Stomach (tissue), 8 donors: ENCODE measurements at regions not wholly inside any gene's neighbourhood (a gene's known extent, or its start where the extent isn't known, plus 50 kb on each side); places are given as distances from the start of the nearest gene placed in this dataset.
A peak's percentile ranks its signal among the peaks of the same experiment; 100 is the strongest.
"Not testable (repeated sequence)": the region's sequence is repeated elsewhere in the genome, so short reads cannot be mapped to it uniquely, and the experiment has no call there.

ENCODE experiments used
- DNase-seq, 2 donors: peaks; one replicate each; pipeline versions ENCODE4 v3.0.0 to v3.0.0-alpha.2; 2013 to 2019
- H3K27ac ChIP-seq, 5 donors: fragments of 200-600 bp in 4 of 5; sonication (generic) in 4 of 5; one replicate each; pipeline ENCODE4 v1.5.1; 2013 to 2019; ENCODE audit warnings: mild to moderate bottlenecking in 1 of 5, moderate library complexity in 1 of 5
- H3K27me3 ChIP-seq, 3 donors: fragments of 200-600 bp; sonication (generic); one replicate each; pipeline ENCODE4 v1.5.1; 2017 to 2019; ENCODE audit warnings: mixed run types in 1 of 3
- H3K36me3 ChIP-seq, 4 donors: fragments of 200-600 bp; sonication (generic); 1 replicate in 3 of 4; 2 replicates in 1 of 4; pipeline ENCODE4 v1.5.1; 2016 to 2019
- H3K4me1 ChIP-seq, 4 donors: fragments of 200-600 bp; sonication (generic); one replicate each; pipeline ENCODE4 v1.5.1; 2016 to 2019
- H3K4me3 ChIP-seq, 4 donors: fragments of 200-600 bp; sonication (generic) in 3 of 4; one replicate each; pipeline ENCODE4 v1.5.1; 2016 to 2019; ENCODE audit warnings: mild to moderate bottlenecking in 1 of 4
- H3K9me3 ChIP-seq, 4 donors: fragments of 200-600 bp; sonication (generic); one replicate each; pipeline ENCODE4 v1.5.1; 2016 to 2019
- EP300 ChIP-seq: sonication (generic); formaldehyde crosslinking; IDR thresholded peaks from one replicate; pipeline ENCODE4 v1.6.1; 2017; ENCODE audit warnings: antibody characterized with exemption
- POLR2A ChIP-seq, 4 donors: fragments of 450-650 bp; IDR thresholded peaks; one replicate each; pipeline ENCODE4 v1.6.1; 2016; ENCODE audit warnings: antibody characterized with exemption in 4 of 4, control low read depth in 2 of 4, mild to moderate bottlenecking in 1 of 4, moderate library complexity in 1 of 4
- POLR2AphosphoS5 ChIP-seq, 3 donors: sonication (generic); formaldehyde crosslinking; IDR thresholded peaks; one replicate each; pipeline ENCODE4 v1.6.1; 2016; ENCODE audit warnings: antibody characterized with exemption in 3 of 3
- WGBS, 5 donors: extraction: QIAGEN DNeasy Blood & Tissue Kit in 3 of 5; methylation state at CpG; one replicate each; pipeline versions ENCODE4 v1.1.5 to v1.1.7; 2013 to 2018; 5-methylcytosine and 5-hydroxymethylcytosine counted together
- intact Hi-C: fragments of 100-400 bp; cut with DNase I; formaldehyde crosslinking; loops from one replicate; pipeline ENCODE4 v1.15.1; 2023; ENCODE audit warnings: low total_unique reads
- TF ChIP-seq, protein P1 (sequence below), 7 experiments: fragments of 450-650 bp in 4 of 7; fragments of 200-600 bp in 3 of 7; sonication (generic) in 3 of 7; IDR thresholded peaks; one replicate each; pipeline ENCODE4 v1.5.1; 2016 to 2019; ENCODE audit warnings: antibody characterized with exemption in 7 of 7, control low read depth in 2 of 7, mild to moderate bottlenecking in 1 of 7
- donor health status: healthy with polysubstance abuse.
- donor health status: Bipolar disorder and iron deficiency.
- donor health status: healthy.

- TF ChIP-seq, protein P1, sequence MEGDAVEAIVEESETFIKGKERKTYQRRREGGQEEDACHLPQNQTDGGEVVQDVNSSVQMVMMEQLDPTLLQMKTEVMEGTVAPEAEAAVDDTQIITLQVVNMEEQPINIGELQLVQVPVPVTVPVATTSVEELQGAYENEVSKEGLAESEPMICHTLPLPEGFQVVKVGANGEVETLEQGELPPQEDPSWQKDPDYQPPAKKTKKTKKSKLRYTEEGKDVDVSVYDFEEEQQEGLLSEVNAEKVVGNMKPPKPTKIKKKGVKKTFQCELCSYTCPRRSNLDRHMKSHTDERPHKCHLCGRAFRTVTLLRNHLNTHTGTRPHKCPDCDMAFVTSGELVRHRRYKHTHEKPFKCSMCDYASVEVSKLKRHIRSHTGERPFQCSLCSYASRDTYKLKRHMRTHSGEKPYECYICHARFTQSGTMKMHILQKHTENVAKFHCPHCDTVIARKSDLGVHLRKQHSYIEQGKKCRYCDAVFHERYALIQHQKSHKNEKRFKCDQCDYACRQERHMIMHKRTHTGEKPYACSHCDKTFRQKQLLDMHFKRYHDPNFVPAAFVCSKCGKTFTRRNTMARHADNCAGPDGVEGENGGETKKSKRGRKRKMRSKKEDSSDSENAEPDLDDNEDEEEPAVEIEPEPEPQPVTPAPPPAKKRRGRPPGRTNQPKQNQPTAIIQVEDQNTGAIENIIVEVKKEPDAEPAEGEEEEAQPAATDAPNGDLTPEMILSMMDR (IDR thresholded peaks at IDR 0.05): no peak
- TF ChIP-seq POLR2A (IDR thresholded peaks at IDR 0.05) (no peak), POLR2AphosphoS5 (IDR thresholded peaks at IDR 0.05) (no peak), EP300 (no peak)
- intact Hi-C loops: no loop called here
- Histone ChIP-seq H3K36me3 (no peaks in the 10 kb centered on the region), H3K9me3 (no peaks in the 10 kb centered on the region), H3K27me3 (no peaks in the 10 kb centered on the region), H3K4me3 (no peak overlapping the region), H3K4me1 (no peaks in the 10 kb centered on the region), H3K27ac (no peak overlapping the region)
- WGBS, 5 donors: 87 to 100% (median 100%) methylated on average over 1 of the region's 1 CpG
- no peak for DNase-seq
Measured at GRCh38 chr14:58774531-58774930, 136.8 kb downstream of the DACT1 start.

GRCh38 chr14:58775130-58775529, 137.4 kb downstream of the DACT1 start:
- DNase-seq, H3K4me1 ChIP-seq, H3K27me3 ChIP-seq, intact Hi-C loops, H3K36me3 ChIP-seq, H3K9me3 ChIP-seq, H3K4me3 ChIP-seq, H3K27ac ChIP-seq: not testable (repeated sequence)
- 82 to 92% (median 85%) methylated on average over 4 of the region's 4 CpGs for WGBS, 5 donors

DNA sequence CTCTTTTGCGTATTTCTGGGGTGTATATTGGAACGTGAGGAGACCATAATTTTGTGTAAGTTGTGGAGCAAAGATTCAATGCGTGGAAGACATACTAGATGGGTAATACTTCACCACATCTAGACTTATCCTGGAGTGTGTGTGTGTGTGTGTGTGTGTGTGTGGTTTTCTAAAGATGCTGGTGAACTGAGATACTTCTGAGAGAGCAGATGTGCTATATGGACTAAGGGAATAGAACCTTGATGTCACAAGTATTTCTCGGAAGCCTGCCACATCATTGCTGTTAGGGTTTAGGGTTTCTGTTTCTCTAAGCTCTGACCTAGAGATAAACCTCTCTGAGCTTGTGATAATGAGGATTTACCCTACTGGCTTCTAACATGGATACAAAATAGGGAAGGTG, 138.8 kb downstream of the DACT1 start:
- DNase-seq: no peak
- H3K4me1 ChIP-seq: no peaks in the 10 kb centered on the region
- intact Hi-C loops: no loop called here
- no peaks in the 10 kb centered on the region for H3K27me3 ChIP-seq
- H3K9me3 ChIP-seq: no peaks in the 10 kb centered on the region
- 88 to 96% (median 90%) methylated on average over 4 of the region's 4 CpGs for WGBS, 5 donors
- no peak for TF ChIP-seq POLR2AphosphoS5 (IDR thresholded peaks at IDR 0.05)
- no peak for TF ChIP-seq POLR2A (IDR thresholded peaks at IDR 0.05)
- no peak for TF ChIP-seq EP300
- TF ChIP-seq, protein P1 (IDR thresholded peaks at IDR 0.05): no peak
- no peak overlapping the region for H3K4me3 ChIP-seq
- no peak overlapping the region for H3K27ac ChIP-seq
- no peaks in the 10 kb centered on the region for H3K36me3 ChIP-seq

DNA sequence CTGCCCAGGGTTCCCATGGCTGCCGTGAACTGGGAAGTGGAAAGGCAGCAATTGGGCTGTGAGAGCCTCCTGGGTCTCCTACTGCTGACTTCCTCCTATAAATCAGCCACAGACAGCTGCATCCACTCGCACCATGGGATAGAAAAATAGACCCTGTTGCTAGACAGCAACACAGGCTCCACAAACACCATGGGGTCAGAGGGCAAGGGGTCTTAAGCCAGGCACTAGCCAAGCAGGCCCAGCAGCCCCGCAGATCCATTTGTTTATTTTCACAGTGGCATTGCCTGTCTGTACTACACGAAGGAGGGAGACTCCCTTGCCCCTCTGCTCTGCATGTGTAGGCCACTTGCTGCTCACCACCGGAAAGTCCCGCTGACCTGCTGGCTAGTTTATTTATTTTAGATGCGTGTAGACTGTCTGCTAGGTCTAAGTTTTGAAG, 139.8 kb downstream of the DACT1 start:
- intact Hi-C loops: no loop called here
- TF ChIP-seq, protein P1 (IDR thresholded peaks at IDR 0.05): no peak
- no peak for TF ChIP-seq EP300
- TF ChIP-seq POLR2A (IDR thresholded peaks at IDR 0.05): no peak
- no peak for TF ChIP-seq POLR2AphosphoS5 (IDR thresholded peaks at IDR 0.05)
- DNase-seq: peak in 1 of 2 donors; percentile 25
- Histone ChIP-seq H3K27ac (no peak overlapping the region), H3K36me3 (no peaks in the 10 kb centered on the region), H3K9me3 (no peaks in the 10 kb centered on the region), H3K4me3 (no peak overlapping the region), H3K4me1 (no peaks in the 10 kb centered on the region), H3K27me3 (no peaks in the 10 kb centered on the region)
- WGBS, 5 donors: 33 to 52% (median 38%) methylated on average over 7 of the region's 7 CpGs

DNA sequence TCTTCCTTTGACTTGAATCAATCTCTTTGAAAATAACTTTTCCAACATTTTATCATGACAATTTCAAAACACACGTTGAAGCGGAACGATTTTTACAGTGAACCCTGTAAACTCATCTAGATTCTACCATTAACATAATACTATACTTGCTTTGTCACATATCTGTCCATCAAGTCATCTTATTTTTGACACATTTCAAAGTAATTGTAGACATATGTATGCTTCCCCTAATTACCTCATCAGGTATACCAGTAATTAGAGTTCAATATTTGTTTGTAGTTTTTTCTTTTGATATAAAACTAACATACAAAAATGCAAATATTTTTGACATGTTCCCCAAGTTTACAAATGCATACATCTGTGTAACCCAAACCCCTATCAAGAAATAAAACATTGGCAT, 140.4 kb downstream of the DACT1 start:
- Histone ChIP-seq H3K27me3 (no peaks in the 10 kb centered on the region), H3K27ac (no peak overlapping the region), H3K4me1 (no peaks in the 10 kb centered on the region), H3K9me3 (no peaks in the 10 kb centered on the region), H3K4me3 (no peak overlapping the region), H3K36me3 (no peaks in the 10 kb centered on the region)
- DNase-seq: no peak
- 88 to 95% (median 89%) methylated on average over 3 of the region's 3 CpGs for WGBS, 5 donors
- intact Hi-C loops: no loop called here
- TF ChIP-seq, protein P1 (IDR thresholded peaks at IDR 0.05): no peak
- TF ChIP-seq EP300: no peak
